ENCODE measurements at regions not wholly inside any gene's neighbourhood (a gene's known extent, or its start where the extent isn't known, plus 50 kb on each side); places are given as distances from the start of the nearest gene placed in this dataset.

DNA sequence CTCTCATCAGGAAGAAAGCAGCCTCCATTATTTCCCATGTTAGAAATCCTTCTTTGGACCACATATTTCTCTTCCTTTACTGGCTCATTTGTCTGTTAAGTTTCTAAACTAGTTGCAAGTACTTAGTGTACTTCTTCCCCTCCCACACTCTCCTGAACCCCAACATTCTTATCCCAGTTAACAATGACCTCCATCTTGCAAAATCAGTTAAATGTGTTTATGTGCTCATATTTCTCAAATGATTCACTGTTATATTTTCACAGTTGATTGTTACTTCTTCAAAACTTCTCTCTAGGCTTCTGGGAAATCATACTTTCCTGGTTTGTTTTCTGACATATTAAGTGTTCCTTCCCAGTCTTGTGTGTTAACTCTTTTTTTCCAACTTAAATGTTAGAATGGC, 856.9 kb downstream of the EPHA3 start:
- H3K4me2 ChIP-seq: no peak overlapping the region
- no peak for TF ChIP-seq EZH2phosphoT487 (IDR thresholded peaks at IDR 0.05; ENCODE audit: low read depth, severe bottlenecking, unreplicated experiment)
- no peak for TF ChIP-seq EZH2 (IDR thresholded peaks at IDR 0.05; ENCODE audit: borderline replicate concordance)
- TF ChIP-seq, protein P1, sequence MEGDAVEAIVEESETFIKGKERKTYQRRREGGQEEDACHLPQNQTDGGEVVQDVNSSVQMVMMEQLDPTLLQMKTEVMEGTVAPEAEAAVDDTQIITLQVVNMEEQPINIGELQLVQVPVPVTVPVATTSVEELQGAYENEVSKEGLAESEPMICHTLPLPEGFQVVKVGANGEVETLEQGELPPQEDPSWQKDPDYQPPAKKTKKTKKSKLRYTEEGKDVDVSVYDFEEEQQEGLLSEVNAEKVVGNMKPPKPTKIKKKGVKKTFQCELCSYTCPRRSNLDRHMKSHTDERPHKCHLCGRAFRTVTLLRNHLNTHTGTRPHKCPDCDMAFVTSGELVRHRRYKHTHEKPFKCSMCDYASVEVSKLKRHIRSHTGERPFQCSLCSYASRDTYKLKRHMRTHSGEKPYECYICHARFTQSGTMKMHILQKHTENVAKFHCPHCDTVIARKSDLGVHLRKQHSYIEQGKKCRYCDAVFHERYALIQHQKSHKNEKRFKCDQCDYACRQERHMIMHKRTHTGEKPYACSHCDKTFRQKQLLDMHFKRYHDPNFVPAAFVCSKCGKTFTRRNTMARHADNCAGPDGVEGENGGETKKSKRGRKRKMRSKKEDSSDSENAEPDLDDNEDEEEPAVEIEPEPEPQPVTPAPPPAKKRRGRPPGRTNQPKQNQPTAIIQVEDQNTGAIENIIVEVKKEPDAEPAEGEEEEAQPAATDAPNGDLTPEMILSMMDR (IDR thresholded peaks at IDR 0.05; ENCODE audit: poor library complexity): no peak

DNA sequence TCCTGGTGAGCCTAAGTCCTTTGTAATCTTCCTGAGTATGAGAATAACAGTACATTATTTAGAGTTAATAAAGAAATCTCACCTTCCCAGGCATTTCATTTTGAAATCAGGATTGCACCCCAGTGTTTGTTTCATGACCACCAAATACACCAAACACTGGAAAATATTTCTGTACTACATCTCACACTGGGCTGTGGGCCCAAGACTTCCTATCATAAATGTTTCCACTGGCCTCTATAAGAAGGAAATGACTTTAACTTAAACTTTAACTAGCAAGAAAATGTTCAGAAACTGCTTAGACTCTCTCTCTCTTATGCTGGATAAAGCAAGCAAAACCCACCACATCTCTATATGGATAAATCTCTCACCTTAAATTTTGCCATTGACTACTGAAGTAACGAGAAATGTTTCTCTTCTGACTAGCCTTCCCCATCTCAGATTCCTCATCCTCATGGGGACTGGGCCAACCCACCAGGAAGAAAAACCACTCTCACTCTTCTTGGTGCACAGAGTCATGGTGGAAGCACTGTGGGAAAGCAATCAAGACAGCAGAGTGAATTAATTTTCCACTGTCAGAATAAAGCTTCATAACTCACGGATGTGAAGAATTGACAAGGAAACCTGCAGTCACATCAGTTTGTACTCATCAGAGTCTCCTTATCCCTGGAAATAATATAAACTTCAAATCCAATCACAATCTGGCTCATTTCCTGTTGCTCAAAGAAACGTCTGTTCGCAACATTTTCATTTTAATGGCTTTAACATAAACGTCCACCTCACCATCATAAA, 859.6 kb downstream of the EPHA3 start:
- Histone ChIP-seq H3K4me2 (no peak overlapping the region), H3K79me2 (no peaks in the 10 kb centered on the region), H3K9me2 (replicated peaks; ENCODE audit: insufficient read depth) (no peaks in the 10 kb centered on the region), H3K9me3 (ENCODE audit: low read depth) (no peaks in the 10 kb centered on the region), H2AFZ (no peak overlapping the region), H3K36me3 (replicated peaks; ENCODE audit: insufficient read depth, low read depth) (no peaks in the 10 kb centered on the region), H3K4me1 (ENCODE audit: insufficient read depth) (no peaks in the 10 kb centered on the region), H3K27ac (no peak overlapping the region), H4K20me1 (ENCODE audit: insufficient read depth, poor library complexity, severe bottlenecking) (no peaks in the 10 kb centered on the region), H3K27me3 (no peaks in the 10 kb centered on the region), H3K4me3 (no peak overlapping the region)
- TF ChIP-seq EZH2 (IDR thresholded peaks at IDR 0.05; ENCODE audit: borderline replicate concordance) (no peak), EZH2phosphoT487 (IDR thresholded peaks at IDR 0.05; ENCODE audit: low read depth, severe bottlenecking, unreplicated experiment) (no peak)
- TF ChIP-seq, protein P1 (IDR thresholded peaks at IDR 0.05; ENCODE audit: poor library complexity): no peak
- 70% methylated on average over 5 of the region's 5 CpGs for WGBS (ENCODE audit: low lambda C conversion rate, missing lambda C conversion rate)
- no peak for DNase-seq (ENCODE audit: low spot score)

More for the DNA sequence above, 856.9 kb downstream of the EPHA3 start:
- Histone ChIP-seq H2AFZ (no peak overlapping the region), H4K20me1 (ENCODE audit: insufficient read depth, poor library complexity, severe bottlenecking) (no peaks in the 10 kb centered on the region), H3K27me3 (no peaks in the 10 kb centered on the region), H3K4me3 (no peak overlapping the region), H3K9me3 (ENCODE audit: low read depth) (no peaks in the 10 kb centered on the region), H3K36me3 (replicated peaks; ENCODE audit: insufficient read depth, low read depth) (no peaks in the 10 kb centered on the region), H3K27ac (no peak overlapping the region), H3K4me1 (ENCODE audit: insufficient read depth) (no peaks in the 10 kb centered on the region), H3K79me2 (no peaks in the 10 kb centered on the region), H3K9me2 (replicated peaks; ENCODE audit: insufficient read depth) (no peaks in the 10 kb centered on the region)
- DNase-seq (ENCODE audit: low spot score): no peak

DNA sequence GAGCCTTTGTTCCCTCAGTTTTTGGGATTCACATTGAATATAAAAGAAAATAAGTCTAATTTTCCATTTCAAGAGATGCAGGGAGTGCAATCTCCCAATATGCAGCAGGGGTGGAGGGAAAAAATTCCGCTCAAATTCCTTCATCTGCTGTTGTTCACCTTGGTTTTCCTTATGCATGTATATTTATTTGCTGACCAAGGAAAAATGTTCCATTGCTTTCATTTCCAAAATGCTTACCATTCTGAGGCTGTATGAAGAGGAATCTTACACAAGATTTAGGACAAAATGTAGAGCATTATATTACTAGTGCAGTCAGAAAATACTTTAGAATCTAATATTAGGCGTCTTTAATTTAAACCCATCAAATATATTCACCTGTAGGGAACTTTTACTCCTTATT, 863.9 kb downstream of the EPHA3 start:
- Histone ChIP-seq H3K36me3 (replicated peaks; ENCODE audit: insufficient read depth, low read depth) (no peaks in the 10 kb centered on the region), H4K20me1 (ENCODE audit: insufficient read depth, poor library complexity, severe bottlenecking) (no peaks in the 10 kb centered on the region), H3K79me2 (no peaks in the 10 kb centered on the region), H3K27me3 (no peaks in the 10 kb centered on the region), H3K4me2 (no peak overlapping the region), H3K4me1 (ENCODE audit: insufficient read depth) (no peaks in the 10 kb centered on the region), H3K9me3 (ENCODE audit: low read depth) (no peaks in the 10 kb centered on the region), H3K9me2 (replicated peaks; ENCODE audit: insufficient read depth) (no peaks in the 10 kb centered on the region), H3K27ac (no peak overlapping the region), H3K4me3 (no peak overlapping the region), H2AFZ (no peak overlapping the region)
- no peak for DNase-seq (ENCODE audit: low spot score)
- 98% methylated on average over 2 of the region's 2 CpGs for WGBS (ENCODE audit: low lambda C conversion rate, missing lambda C conversion rate)
- TF ChIP-seq EZH2 (IDR thresholded peaks at IDR 0.05; ENCODE audit: borderline replicate concordance) (no peak), EZH2phosphoT487 (IDR thresholded peaks at IDR 0.05; ENCODE audit: low read depth, severe bottlenecking, unreplicated experiment) (no peak)
- TF ChIP-seq, protein P1 (IDR thresholded peaks at IDR 0.05; ENCODE audit: poor library complexity): no peak

Measured in hepatocyte (in vitro differentiated cells).